ENCODE measurements at regions not wholly inside any gene's neighbourhood (a gene's known extent, or its start where the extent isn't known, plus 50 kb on each side); places are given as distances from the start of the nearest gene placed in this dataset.

- no peak for TF ChIP-seq CTCF (IDR thresholded peaks at IDR 0.05)
- Histone ChIP-seq H3K9me3 (no peaks in the 10 kb centered on the region), H3K4me1 (ENCODE audit: control insufficient read depth in 1 of 2, low read depth in 2 of 2) (no peaks in the 10 kb centered on the region), H3K36me3 (no peaks in the 10 kb centered on the region), H3K27ac (no peak overlapping the region), H3K27me3 (replicated peaks; ENCODE audit: insufficient read depth) (no peaks in the 10 kb centered on the region), H3K4me3 (no peak overlapping the region)
- no peak for DNase-seq (ENCODE audit: low spot score)
- no peak for ATAC-seq (ENCODE audit: insufficient number of reproducible peaks, low FRiP score, low read depth)
Observed at GRCh38 chr18:37965572-37965970, 400.0 kb upstream of the CELF4 start.

GRCh38 chr18:37964885-37965571 lies 399.4 kb upstream of the CELF4 start:
- ATAC-seq (ENCODE audit: insufficient number of reproducible peaks, low FRiP score, low read depth) = no peak
- Histone ChIP-seq H3K4me3 (no peak overlapping the region), H3K27me3 (replicated peaks; ENCODE audit: insufficient read depth) (no peaks in the 10 kb centered on the region), H3K36me3 (no peaks in the 10 kb centered on the region), H3K27ac (no peak overlapping the region), H3K4me1 (ENCODE audit: control insufficient read depth in 1 of 2, low read depth in 2 of 2) (no peaks in the 10 kb centered on the region), H3K9me3 (no peaks in the 10 kb centered on the region)
- no peak for DNase-seq (ENCODE audit: low spot score)
- no peak for TF ChIP-seq CTCF (IDR thresholded peaks at IDR 0.05)

- DNase-seq (ENCODE audit: low spot score) = no peak
- no peak overlapping the region for H3K27ac ChIP-seq
- no peak overlapping the region for H3K4me3 ChIP-seq
- H3K36me3 ChIP-seq = no peaks in the 10 kb centered on the region
- H3K4me1 ChIP-seq (ENCODE audit: control insufficient read depth in 1 of 2, low read depth in 2 of 2) = no peaks in the 10 kb centered on the region
- no peak for ATAC-seq (ENCODE audit: insufficient number of reproducible peaks, low FRiP score, low read depth)
- no peak for TF ChIP-seq CTCF (IDR thresholded peaks at IDR 0.05)
- H3K27me3 ChIP-seq (replicated peaks; ENCODE audit: insufficient read depth) = no peaks in the 10 kb centered on the region
- H3K9me3 ChIP-seq = no peaks in the 10 kb centered on the region
Observed at GRCh38 chr18:37963837-37964236, 398.2 kb upstream of the CELF4 start.

- ATAC-seq (ENCODE audit: insufficient number of reproducible peaks, low FRiP score, low read depth) (no peak), DNase-seq (ENCODE audit: low spot score) (no peak)
- H3K36me3 ChIP-seq = no peaks in the 10 kb centered on the region
Observed at GRCh38 chr18:37962316-37962966, 396.8 kb upstream of the CELF4 start.

GRCh38 chr18:37958499-37958898 lies 392.9 kb upstream of the CELF4 start:
- Histone ChIP-seq H3K9me3 (no peaks in the 10 kb centered on the region), H3K27me3 (replicated peaks; ENCODE audit: insufficient read depth) (no peaks in the 10 kb centered on the region), H3K4me1 (ENCODE audit: control insufficient read depth in 1 of 2, low read depth in 2 of 2) (no peaks in the 10 kb centered on the region), H3K36me3 (no peaks in the 10 kb centered on the region), H3K4me3 (no peak overlapping the region), H3K27ac (no peak overlapping the region)
- TF ChIP-seq CTCF (IDR thresholded peaks at IDR 0.05) = no peak
- ATAC-seq (ENCODE audit: insufficient number of reproducible peaks, low FRiP score, low read depth) (no peak), DNase-seq (ENCODE audit: low spot score) (no peak)

More at GRCh38 chr18:37962316-37962966, 396.8 kb upstream of the CELF4 start:
- Histone ChIP-seq H3K9me3 (no peaks in the 10 kb centered on the region), H3K27ac (no peak overlapping the region), H3K27me3 (replicated peaks; ENCODE audit: insufficient read depth) (no peaks in the 10 kb centered on the region), H3K4me3 (no peak overlapping the region), H3K4me1 (ENCODE audit: control insufficient read depth in 1 of 2, low read depth in 2 of 2) (no peaks in the 10 kb centered on the region)
- TF ChIP-seq CTCF (IDR thresholded peaks at IDR 0.05) = no peak
